WTC11 (cell line): ENCODE measurements at regions not wholly inside any gene's neighbourhood (a gene's known extent, or its start where the extent isn't known, plus 50 kb on each side); places are given as distances from the start of the nearest gene placed in this dataset.

Experiments
- ATAC-seq: fragments of 200-7000 bp; cut with Tn5 transposase; 2 replicates; pipeline ENCODE4 v1.10.0; 2021; ENCODE audit warnings: mild to moderate bottlenecking, moderate library complexity
- CTCF ChIA-PET: fragments of 300-600 bp; sonication (Branson Sonifier 250); formaldehyde crosslinking; loops from one replicate; lab custom pipeline; 2021; ENCODE audit warnings: antibody characterized with exemption; lab: Charles Lee
- POLR2A ChIA-PET: fragments of 350-600 bp; sonication (Branson Sonifier 250); formaldehyde crosslinking; loops from one replicate; lab custom pipeline; 2021; ENCODE audit warnings: antibody characterized with exemption; lab: Charles Lee
- DNase-seq: peaks from one replicate; pipeline ENCODE4 v3.0.0; 2021; ENCODE audit warnings: low spot score
- H3K27ac Mint-ChIP-seq: 2 replicates; pipeline ENCODE4 v1.8.0; 2021; ENCODE audit warnings: mixed read lengths
- H3K27me3 Mint-ChIP-seq: 2 replicates; pipeline ENCODE4 v1.8.0; 2021; ENCODE audit warnings: low read depth, mild to moderate bottlenecking, moderate library complexity, mixed read lengths
- H3K36me3 Mint-ChIP-seq: 2 replicates; pipeline ENCODE4 v1.8.0; 2021; ENCODE audit warnings: mixed read lengths
- H3K4me1 Mint-ChIP-seq: 2 replicates; pipeline ENCODE4 v1.8.0; 2022; ENCODE audit warnings: mixed read lengths
- H3K4me3 Mint-ChIP-seq: 2 replicates; pipeline ENCODE4 v1.8.0; 2021; ENCODE audit warnings: mild to moderate bottlenecking, moderate library complexity, mixed read lengths
- H3K9me3 Mint-ChIP-seq: 2 replicates; pipeline ENCODE4 v1.8.0; 2021; ENCODE audit warnings: mixed read lengths
- CREM ChIP-seq: sonication (generic); formaldehyde crosslinking; IDR thresholded peaks from 2 replicates; pipeline ENCODE4 v1.8.1; 2022; ENCODE audit warnings: mild to moderate bottlenecking, missing genetic modification reagents, moderate library complexity
- EMX1 ChIP-seq: fragments of 250-450 bp; sonication (Bioruptor Pico); IDR thresholded peaks from 2 replicates; pipeline ENCODE4 v1.8.0; 2021; ENCODE audit warnings: mild to moderate bottlenecking
- FOXK1 ChIP-seq: sonication (generic); formaldehyde crosslinking; IDR thresholded peaks from 2 replicates; pipeline ENCODE4 v1.8.0; 2022; ENCODE audit warnings: mild to moderate bottlenecking, moderate library complexity, missing genetic modification reagents
- JAZF1 ChIP-seq: fragments of 250-450 bp; sonication (Bioruptor Pico); IDR thresholded peaks from 2 replicates; pipeline ENCODE4 v1.9.0; 2021; ENCODE audit warnings: moderate library complexity, mild to moderate bottlenecking, inconsistent platforms
- JUN ChIP-seq: sonication (generic); formaldehyde crosslinking; IDR thresholded peaks from 2 replicates; pipeline ENCODE4 v1.8.0; 2023; ENCODE audit warnings: mild to moderate bottlenecking, missing genetic modification reagents
- KAT7 ChIP-seq: sonication (generic); formaldehyde crosslinking; IDR thresholded peaks from 2 replicates; pipeline ENCODE4 v1.8.1; 2023; ENCODE audit warnings: missing genetic modification reagents, mild to moderate bottlenecking, borderline replicate concordance
- MYBL2 ChIP-seq: sonication (generic); formaldehyde crosslinking; IDR thresholded peaks from 2 replicates; pipeline ENCODE4 v1.8.1; 2023; ENCODE audit warnings: mild to moderate bottlenecking, moderate library complexity, missing genetic modification reagents
- NFYB ChIP-seq: sonication (generic); formaldehyde crosslinking; conservative IDR thresholded peaks from 2 replicates; pipeline ENCODE4 v1.8.0; 2022; ENCODE audit warnings: low read depth, missing genetic modification reagents
- NR2C2 ChIP-seq: sonication (generic); formaldehyde crosslinking; IDR thresholded peaks from 2 replicates; pipeline ENCODE4 v1.8.0; 2022; ENCODE audit warnings: mild to moderate bottlenecking, missing genetic modification reagents
- OVOL2 ChIP-seq: fragments of 250-450 bp; sonication (Bioruptor Pico); IDR thresholded peaks from 2 replicates; pipeline ENCODE4 v1.9.0; 2021; ENCODE audit warnings: mild to moderate bottlenecking, borderline replicate concordance
- PRRX2 ChIP-seq: fragments of 250-450 bp; sonication (Bioruptor Pico); IDR thresholded peaks from 2 replicates; pipeline ENCODE4 v1.8.0; 2021; ENCODE audit warnings: mild to moderate bottlenecking
- RORB ChIP-seq: fragments of 250-450 bp; sonication (Bioruptor Pico); IDR thresholded peaks from 2 replicates; pipeline ENCODE4 v1.9.0; 2021; ENCODE audit warnings: mild to moderate bottlenecking
- SMAD3 ChIP-seq: sonication (generic); formaldehyde crosslinking; IDR thresholded peaks from 2 replicates; pipeline ENCODE4 v1.8.0; 2022; ENCODE audit warnings: missing genetic modification reagents, mild to moderate bottlenecking, borderline replicate concordance
- SP1 ChIP-seq: sonication (generic); formaldehyde crosslinking; conservative IDR thresholded peaks from 2 replicates; pipeline ENCODE4 v1.8.1; 2022; ENCODE audit warnings: missing genetic modification reagents
- ZNF219 ChIP-seq: sonication (generic); formaldehyde crosslinking; IDR thresholded peaks from 2 replicates; pipeline ENCODE4 v1.8.0; 2023; ENCODE audit warnings: missing genetic modification reagents, mild to moderate bottlenecking, borderline replicate concordance
- ZNF263 ChIP-seq: sonication (generic); formaldehyde crosslinking; IDR thresholded peaks from 2 replicates; pipeline ENCODE4 v1.8.1; 2022; ENCODE audit warnings: low read depth, mild to moderate bottlenecking, moderate library complexity, missing genetic modification reagents
- TF ChIP-seq, protein P1 (sequence below): fragments of 250-450 bp; sonication (Bioruptor Pico); IDR thresholded peaks from 2 replicates; pipeline ENCODE4 v1.9.0; 2021; ENCODE audit warnings: mild to moderate bottlenecking
- TF ChIP-seq, protein P2 (sequence below): fragments of 250-450 bp; sonication (Bioruptor Pico); IDR thresholded peaks from 2 replicates; pipeline ENCODE4 v2.1.2; 2022; ENCODE audit warnings: mild to moderate bottlenecking, moderate library complexity
- TF ChIP-seq, protein P3 (sequence below): sonication (generic); formaldehyde crosslinking; IDR thresholded peaks from 2 replicates; pipeline ENCODE4 v1.8.1; 2023; ENCODE audit warnings: mild to moderate bottlenecking, moderate library complexity, missing genetic modification reagents
- TF ChIP-seq, protein P4 (sequence below): sonication (generic); formaldehyde crosslinking; IDR thresholded peaks from 2 replicates; pipeline ENCODE4 v1.8.1; 2023; ENCODE audit warnings: mild to moderate bottlenecking, missing genetic modification reagents
- TF ChIP-seq, protein P5 (sequence below): fragments of 250-450 bp; sonication (Bioruptor Pico); IDR thresholded peaks from 2 replicates; pipeline ENCODE4 v1.9.0; 2021; ENCODE audit warnings: moderate library complexity, mild to moderate bottlenecking, inconsistent platforms, borderline replicate concordance
- TF ChIP-seq, protein P6 (sequence below): sonication (generic); formaldehyde crosslinking; IDR thresholded peaks from 2 replicates; pipeline ENCODE4 v1.8.1; 2023; ENCODE audit warnings: mild to moderate bottlenecking, missing genetic modification reagents, borderline replicate concordance

DNA sequence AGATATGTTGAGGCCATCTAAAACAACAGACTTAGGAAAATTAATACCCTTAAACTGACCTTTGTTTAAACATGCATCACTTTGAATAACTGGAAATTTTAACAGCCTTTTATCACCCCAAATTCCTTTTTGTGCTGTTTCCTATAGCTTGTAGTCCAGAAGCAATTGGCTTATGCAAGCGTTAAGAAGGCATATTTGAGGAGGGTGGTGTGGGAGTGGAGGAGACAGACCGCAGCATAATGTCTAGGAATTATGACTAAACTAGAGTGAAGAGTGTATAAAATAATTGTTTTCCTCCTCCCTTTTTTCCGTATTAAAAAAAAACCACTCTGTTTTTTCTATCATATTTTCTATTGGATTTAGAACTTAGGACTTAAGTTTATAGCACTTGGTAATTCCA lies 51.8 kb upstream of the MPDZ start:
- no peak overlapping the region for H3K27ac Mint-ChIP-seq
- ATAC-seq = no peak
- TF ChIP-seq JAZF1 (CRISPR knock-in tag) (no peak), NR2C2 (CRISPR knock-in tag) (no peak)
- TF ChIP-seq, all 79 proteins: peak for 0
- Mint-ChIP-seq H3K4me3 (no peak overlapping the region), H3K4me1 (no peaks in the 10 kb centered on the region), H3K36me3 (no peaks in the 10 kb centered on the region), H3K27me3 (no peaks in the 10 kb centered on the region), H3K9me3 (no peaks in the 10 kb centered on the region)
- CTCF ChIA-PET = no interaction called here
- POLR2A ChIA-PET = no interaction called here
- DNase-seq = no peak

- H3K27ac Mint-ChIP-seq = no peak overlapping the region
- ChIA-PET POLR2A (no interaction called here), CTCF (no interaction called here)
- no peaks in the 10 kb centered on the region for H3K36me3 Mint-ChIP-seq
- DNase-seq (no peak), ATAC-seq (peak; percentile 81)
- no peak overlapping the region for H3K4me3 Mint-ChIP-seq
- no peaks in the 10 kb centered on the region for H3K4me1 Mint-ChIP-seq
- no peaks in the 10 kb centered on the region for H3K9me3 Mint-ChIP-seq
- H3K27me3 Mint-ChIP-seq = no peaks in the 10 kb centered on the region
- no peak for TF ChIP-seq ZNF263 (CRISPR knock-in tag)
- no peak for TF ChIP-seq NFYB (CRISPR knock-in tag)
- TF ChIP-seq, protein P1, sequence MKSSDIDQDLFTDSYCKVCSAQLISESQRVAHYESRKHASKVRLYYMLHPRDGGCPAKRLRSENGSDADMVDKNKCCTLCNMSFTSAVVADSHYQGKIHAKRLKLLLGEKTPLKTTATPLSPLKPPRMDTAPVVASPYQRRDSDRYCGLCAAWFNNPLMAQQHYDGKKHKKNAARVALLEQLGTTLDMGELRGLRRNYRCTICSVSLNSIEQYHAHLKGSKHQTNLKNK (CRISPR knock-in tag) = no peak
- no peak for TF ChIP-seq SMAD3 (CRISPR knock-in tag)
- no peak for TF ChIP-seq JUN (CRISPR knock-in tag)
- TF ChIP-seq, protein P2, sequence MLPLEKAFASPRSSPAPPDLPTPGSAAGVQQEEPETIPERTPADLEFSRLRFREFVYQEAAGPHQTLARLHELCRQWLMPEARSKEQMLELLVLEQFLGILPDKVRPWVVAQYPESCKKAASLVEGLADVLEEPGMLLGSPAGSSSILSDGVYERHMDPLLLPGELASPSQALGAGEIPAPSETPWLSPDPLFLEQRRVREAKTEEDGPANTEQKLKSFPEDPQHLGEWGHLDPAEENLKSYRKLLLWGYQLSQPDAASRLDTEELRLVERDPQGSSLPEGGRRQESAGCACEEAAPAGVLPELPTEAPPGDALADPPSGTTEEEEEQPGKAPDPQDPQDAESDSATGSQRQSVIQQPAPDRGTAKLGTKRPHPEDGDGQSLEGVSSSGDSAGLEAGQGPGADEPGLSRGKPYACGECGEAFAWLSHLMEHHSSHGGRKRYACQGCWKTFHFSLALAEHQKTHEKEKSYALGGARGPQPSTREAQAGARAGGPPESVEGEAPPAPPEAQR (CRISPR knock-in tag) = no peak
- no peak for TF ChIP-seq MYBL2 (CRISPR knock-in tag)
- no peak for TF ChIP-seq FOXK1
- TF ChIP-seq, protein P3, sequence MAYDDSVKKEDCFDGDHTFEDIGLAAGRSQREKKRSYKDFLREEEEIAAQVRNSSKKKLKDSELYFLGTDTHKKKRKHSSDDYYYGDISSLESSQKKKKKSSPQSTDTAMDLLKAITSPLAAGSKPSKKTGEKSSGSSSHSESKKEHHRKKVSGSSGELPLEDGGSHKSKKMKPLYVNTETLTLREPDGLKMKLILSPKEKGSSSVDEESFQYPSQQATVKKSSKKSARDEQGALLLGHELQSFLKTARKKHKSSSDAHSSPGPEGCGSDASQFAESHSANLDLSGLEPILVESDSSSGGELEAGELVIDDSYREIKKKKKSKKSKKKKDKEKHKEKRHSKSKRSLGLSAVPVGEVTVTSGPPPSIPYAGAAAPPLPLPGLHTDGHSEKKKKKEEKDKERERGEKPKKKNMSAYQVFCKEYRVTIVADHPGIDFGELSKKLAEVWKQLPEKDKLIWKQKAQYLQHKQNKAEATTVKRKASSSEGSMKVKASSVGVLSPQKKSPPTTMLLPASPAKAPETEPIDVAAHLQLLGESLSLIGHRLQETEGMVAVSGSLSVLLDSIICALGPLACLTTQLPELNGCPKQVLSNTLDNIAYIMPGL (CRISPR knock-in tag) = no peak
- no peak for TF ChIP-seq ZNF219 (CRISPR knock-in tag)
- no peak for TF ChIP-seq CREM (CRISPR knock-in tag)
- no peak for TF ChIP-seq EMX1 (CRISPR knock-in tag)
- TF ChIP-seq KAT7 (CRISPR knock-in tag) = no peak
- TF ChIP-seq, protein P4, sequence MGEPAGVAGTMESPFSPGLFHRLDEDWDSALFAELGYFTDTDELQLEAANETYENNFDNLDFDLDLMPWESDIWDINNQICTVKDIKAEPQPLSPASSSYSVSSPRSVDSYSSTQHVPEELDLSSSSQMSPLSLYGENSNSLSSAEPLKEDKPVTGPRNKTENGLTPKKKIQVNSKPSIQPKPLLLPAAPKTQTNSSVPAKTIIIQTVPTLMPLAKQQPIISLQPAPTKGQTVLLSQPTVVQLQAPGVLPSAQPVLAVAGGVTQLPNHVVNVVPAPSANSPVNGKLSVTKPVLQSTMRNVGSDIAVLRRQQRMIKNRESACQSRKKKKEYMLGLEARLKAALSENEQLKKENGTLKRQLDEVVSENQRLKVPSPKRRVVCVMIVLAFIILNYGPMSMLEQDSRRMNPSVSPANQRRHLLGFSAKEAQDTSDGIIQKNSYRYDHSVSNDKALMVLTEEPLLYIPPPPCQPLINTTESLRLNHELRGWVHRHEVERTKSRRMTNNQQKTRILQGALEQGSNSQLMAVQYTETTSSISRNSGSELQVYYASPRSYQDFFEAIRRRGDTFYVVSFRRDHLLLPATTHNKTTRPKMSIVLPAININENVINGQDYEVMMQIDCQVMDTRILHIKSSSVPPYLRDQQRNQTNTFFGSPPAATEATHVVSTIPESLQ (CRISPR knock-in tag) = no peak
- no peak for TF ChIP-seq OVOL2 (CRISPR knock-in tag)
- no peak for TF ChIP-seq PRRX2 (CRISPR knock-in tag)
- TF ChIP-seq, protein P5, sequence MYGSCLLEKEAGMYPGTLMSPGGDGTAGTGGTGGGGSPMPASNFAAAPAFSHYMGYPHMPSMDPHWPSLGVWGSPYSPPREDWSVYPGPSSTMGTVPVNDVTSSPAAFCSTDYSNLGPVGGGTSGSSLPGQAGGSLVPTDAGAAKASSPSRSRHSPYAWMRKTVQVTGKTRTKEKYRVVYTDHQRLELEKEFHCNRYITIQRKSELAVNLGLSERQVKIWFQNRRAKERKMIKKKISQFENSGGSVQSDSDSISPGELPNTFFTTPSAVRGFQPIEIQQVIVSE (CRISPR knock-in tag) = no peak
- no peak for TF ChIP-seq RORB (CRISPR knock-in tag)
- TF ChIP-seq SP1 (CRISPR knock-in tag) = no peak
- TF ChIP-seq, protein P6, sequence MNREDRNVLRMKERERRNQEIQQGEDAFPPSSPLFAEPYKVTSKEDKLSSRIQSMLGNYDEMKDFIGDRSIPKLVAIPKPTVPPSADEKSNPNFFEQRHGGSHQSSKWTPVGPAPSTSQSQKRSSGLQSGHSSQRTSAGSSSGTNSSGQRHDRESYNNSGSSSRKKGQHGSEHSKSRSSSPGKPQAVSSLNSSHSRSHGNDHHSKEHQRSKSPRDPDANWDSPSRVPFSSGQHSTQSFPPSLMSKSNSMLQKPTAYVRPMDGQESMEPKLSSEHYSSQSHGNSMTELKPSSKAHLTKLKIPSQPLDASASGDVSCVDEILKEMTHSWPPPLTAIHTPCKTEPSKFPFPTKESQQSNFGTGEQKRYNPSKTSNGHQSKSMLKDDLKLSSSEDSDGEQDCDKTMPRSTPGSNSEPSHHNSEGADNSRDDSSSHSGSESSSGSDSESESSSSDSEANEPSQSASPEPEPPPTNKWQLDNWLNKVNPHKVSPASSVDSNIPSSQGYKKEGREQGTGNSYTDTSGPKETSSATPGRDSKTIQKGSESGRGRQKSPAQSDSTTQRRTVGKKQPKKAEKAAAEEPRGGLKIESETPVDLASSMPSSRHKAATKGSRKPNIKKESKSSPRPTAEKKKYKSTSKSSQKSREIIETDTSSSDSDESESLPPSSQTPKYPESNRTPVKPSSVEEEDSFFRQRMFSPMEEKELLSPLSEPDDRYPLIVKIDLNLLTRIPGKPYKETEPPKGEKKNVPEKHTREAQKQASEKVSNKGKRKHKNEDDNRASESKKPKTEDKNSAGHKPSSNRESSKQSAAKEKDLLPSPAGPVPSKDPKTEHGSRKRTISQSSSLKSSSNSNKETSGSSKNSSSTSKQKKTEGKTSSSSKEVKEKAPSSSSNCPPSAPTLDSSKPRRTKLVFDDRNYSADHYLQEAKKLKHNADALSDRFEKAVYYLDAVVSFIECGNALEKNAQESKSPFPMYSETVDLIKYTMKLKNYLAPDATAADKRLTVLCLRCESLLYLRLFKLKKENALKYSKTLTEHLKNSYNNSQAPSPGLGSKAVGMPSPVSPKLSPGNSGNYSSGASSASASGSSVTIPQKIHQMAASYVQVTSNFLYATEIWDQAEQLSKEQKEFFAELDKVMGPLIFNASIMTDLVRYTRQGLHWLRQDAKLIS = no peak
Measured at GRCh38 chr9:13330396-13331004, 51.0 kb upstream of the MPDZ start.
